ENCODE measurements at regions not wholly inside any gene's neighbourhood (a gene's known extent, or its start where the extent isn't known, plus 50 kb on each side); places are given as distances from the start of the nearest gene placed in this dataset.

- ChIA-PET POLR2A (no interaction called here), CTCF (no interaction called here)
- no peak for TF ChIP-seq CTCF (IDR thresholded peaks at IDR 0.05; ENCODE audit: insufficient read depth, low read length, missing control alignments)
- H3K4me3 ChIP-seq (ENCODE audit: low read depth, low read length) = no peak overlapping the region
- DNase-seq (ENCODE audit: low read depth, low spot score) = no peak
Observed at GRCh38 chr9:11758016-11758415, 935.2 kb upstream of the TYRP1 start.

DNA sequence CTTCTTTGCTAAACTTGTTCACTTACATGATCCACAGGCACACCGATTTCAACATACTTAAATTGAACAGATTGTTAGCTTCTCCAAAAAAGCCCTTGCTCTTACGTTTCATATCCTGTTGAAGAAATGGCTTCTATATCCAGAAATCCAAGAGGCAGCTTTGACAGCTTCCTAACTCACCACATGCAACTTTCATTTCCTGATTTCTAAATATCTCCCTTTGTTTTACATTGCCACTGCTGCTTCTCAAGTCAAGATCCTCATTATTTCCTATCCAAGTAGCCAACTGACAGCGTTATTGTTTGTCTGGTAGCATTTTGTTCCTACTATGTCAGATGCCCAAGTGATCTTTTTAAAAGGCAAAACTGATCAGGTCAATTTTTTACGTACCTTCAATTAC, 913.2 kb upstream of the TYRP1 start:
- no peak for TF ChIP-seq CTCF (IDR thresholded peaks at IDR 0.05; ENCODE audit: insufficient read depth, low read length, missing control alignments)
- ChIA-PET CTCF (no interaction called here), POLR2A (no interaction called here)
- H3K4me3 ChIP-seq (ENCODE audit: low read depth, low read length) = no peak overlapping the region
- no peak for DNase-seq (ENCODE audit: low read depth, low spot score)

GRCh38 chr9:11792870-11793269, 900.3 kb upstream of the TYRP1 start:
- ChIA-PET POLR2A (no interaction called here), CTCF (no interaction called here)
- H3K4me3 ChIP-seq (ENCODE audit: low read depth, low read length) = no peak overlapping the region
- DNase-seq (ENCODE audit: low read depth, low spot score) = no peak
- no peak for TF ChIP-seq CTCF (IDR thresholded peaks at IDR 0.05; ENCODE audit: insufficient read depth, low read length, missing control alignments)

- CTCF ChIA-PET = no interaction called here
- TF ChIP-seq CTCF (IDR thresholded peaks at IDR 0.05; ENCODE audit: insufficient read depth, low read length, missing control alignments) = no peak
- no peak overlapping the region for H3K4me3 ChIP-seq (ENCODE audit: low read depth, low read length)
- POLR2A ChIA-PET = no interaction called here
- no peak for DNase-seq (ENCODE audit: low read depth, low spot score)
Observed at GRCh38 chr9:11794984-11795383, 898.2 kb upstream of the TYRP1 start.

- ChIA-PET POLR2A (no interaction called here), CTCF (no interaction called here)
- H3K4me3 ChIP-seq (ENCODE audit: low read depth, low read length) = no peak overlapping the region
- no peak for DNase-seq (ENCODE audit: low read depth, low spot score)
- TF ChIP-seq CTCF (IDR thresholded peaks at IDR 0.05; ENCODE audit: insufficient read depth, low read length, missing control alignments) = no peak
Observed at GRCh38 chr9:11805969-11806368, 887.2 kb upstream of the TYRP1 start.

DNA sequence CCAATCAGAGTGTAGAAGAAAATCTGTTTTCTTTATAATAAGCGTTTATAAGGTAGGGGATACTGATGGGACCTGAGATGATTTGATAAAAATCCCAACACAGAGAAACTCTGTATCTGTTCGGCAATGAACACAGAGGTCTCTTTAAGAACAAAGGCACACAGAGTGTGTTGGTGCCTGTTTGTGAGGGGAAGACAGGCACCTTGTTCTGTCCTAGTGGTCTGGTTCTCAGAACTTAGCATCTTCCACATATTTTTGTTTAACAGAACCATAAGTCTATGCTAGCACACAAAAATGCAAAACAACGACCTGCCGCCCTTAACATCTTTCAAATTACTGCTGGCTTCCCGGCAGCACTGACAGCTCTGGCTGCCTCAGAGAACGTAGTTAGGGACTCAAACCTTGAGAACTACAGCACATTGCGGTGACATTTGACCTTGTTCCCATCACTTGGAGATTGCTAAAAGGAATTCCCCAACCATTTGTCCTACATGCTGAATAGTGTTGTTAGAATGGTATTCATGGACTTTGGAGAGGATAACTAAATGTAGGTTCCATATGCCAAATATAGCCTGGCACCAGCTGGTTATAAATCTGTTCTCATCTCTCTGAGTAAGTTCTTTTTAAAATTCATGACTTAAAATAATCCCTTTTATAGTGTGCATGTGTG, 871.7 kb upstream of the TYRP1 start:
- ChIA-PET POLR2A (no interaction called here), CTCF (no interaction called here)
- no peak for TF ChIP-seq CTCF (IDR thresholded peaks at IDR 0.05; ENCODE audit: insufficient read depth, low read length, missing control alignments)
- no peak for DNase-seq (ENCODE audit: low read depth, low spot score)
- no peak overlapping the region for H3K4me3 ChIP-seq (ENCODE audit: low read depth, low read length)

All from AG04449 (cell line).